Immature natural killer cell (primary cell): ENCODE measurements at regions not wholly inside any gene's neighbourhood (a gene's known extent, or its start where the extent isn't known, plus 50 kb on each side); places are given as distances from the start of the nearest gene placed in this dataset.
A peak's percentile ranks its signal among the peaks of the same experiment; 100 is the strongest.

Experiments used
- DNase-seq, 3 donors: peaks; one replicate each; pipeline ENCODE4 v3.0.0; 2022; ENCODE audit warnings: mixed read lengths in 1 of 3
- H3K27ac Mint-ChIP-seq, 6 donors: one replicate each; pipeline ENCODE4 v1.8.0; 2020; ENCODE audit warnings: mixed read lengths in 6 of 6, mild to moderate bottlenecking in 5 of 6, inconsistent platforms in 4 of 6, moderate library complexity in 3 of 6
- H3K27me3 Mint-ChIP-seq, 3 donors: one replicate each; pipeline ENCODE4 v1.8.0; 2020 to 2021; ENCODE audit warnings: low read depth in 3 of 3, mild to moderate bottlenecking in 3 of 3, mixed read lengths in 3 of 3, moderate library complexity in 3 of 3, inconsistent platforms in 1 of 3
- H3K36me3 Mint-ChIP-seq, 3 donors: one replicate each; pipeline ENCODE4 v1.8.0; 2020; ENCODE audit warnings: mixed read lengths in 3 of 3, inconsistent platforms in 2 of 3, mild to moderate bottlenecking in 2 of 3
- H3K4me1 Mint-ChIP-seq, 2 donors: one replicate each; pipeline ENCODE4 v1.8.0; 2020; ENCODE audit warnings: inconsistent platforms in 2 of 2, mild to moderate bottlenecking in 2 of 2, mixed read lengths in 2 of 2, moderate library complexity in 1 of 2
- H3K4me3 Mint-ChIP-seq, 5 donors: one replicate each; pipeline ENCODE4 v1.8.0; 2020; ENCODE audit warnings: mild to moderate bottlenecking in 5 of 5, mixed read lengths in 5 of 5, inconsistent platforms in 3 of 5, moderate library complexity in 3 of 5
- H3K9me3 Mint-ChIP-seq, 6 donors: one replicate each; pipeline ENCODE4 v1.8.0; 2020; ENCODE audit warnings: mild to moderate bottlenecking in 6 of 6, mixed read lengths in 6 of 6, inconsistent platforms in 4 of 6, moderate library complexity in 3 of 6

DNA sequence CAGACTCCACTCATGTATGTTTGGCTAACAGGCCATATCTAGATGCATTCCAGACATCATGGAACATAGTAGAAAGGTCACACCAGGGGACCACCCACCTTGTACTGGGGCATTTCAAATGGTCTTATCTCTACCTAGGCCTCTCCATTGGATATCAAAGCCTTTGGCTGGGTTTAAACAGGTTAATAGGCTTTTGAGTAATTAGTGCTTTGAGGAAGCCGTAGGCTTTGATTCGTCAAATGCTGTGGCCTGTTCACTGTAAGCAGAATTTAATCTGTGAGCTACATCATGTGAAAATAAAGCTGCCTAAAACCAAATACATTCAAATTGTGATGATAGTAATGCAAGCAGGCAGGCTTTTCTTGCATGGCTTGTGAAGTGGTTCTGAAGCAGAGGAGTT, 129.5 kb downstream of the ST8SIA2 start:
- no peak overlapping the region for H3K27ac Mint-ChIP-seq
- H3K9me3 Mint-ChIP-seq: no peaks in the 10 kb centered on the region
- no peak overlapping the region for H3K4me3 Mint-ChIP-seq
- H3K4me1 Mint-ChIP-seq: peaks cover 0 to 2% of the 10 kb centered on the region in 2 donors
- no peak for DNase-seq
- peaks cover 2 to 9% (median 4%) of the 10 kb centered on the region in 3 donors for H3K27me3 Mint-ChIP-seq
- no peaks in the 10 kb centered on the region for H3K36me3 Mint-ChIP-seq

DNA sequence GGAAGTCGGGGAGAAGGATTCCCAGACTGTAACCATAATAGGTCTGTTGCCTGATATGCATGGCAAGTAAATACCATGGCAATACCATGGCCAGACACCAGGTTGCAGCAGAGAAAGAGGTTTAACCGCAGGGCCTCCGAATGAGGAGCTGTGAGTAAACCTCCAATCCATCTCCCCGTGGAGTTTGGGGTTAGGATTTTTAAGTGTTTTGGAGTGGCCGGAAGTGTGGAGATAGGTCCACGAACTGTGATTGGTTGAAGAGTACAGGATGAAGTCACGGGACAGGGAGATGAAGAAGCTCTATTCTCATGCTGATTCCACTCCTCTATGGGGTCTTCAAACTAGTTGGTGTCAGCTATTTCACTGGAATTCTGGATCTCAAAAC, 127.9 kb downstream of the ST8SIA2 start:
- H3K4me1 Mint-ChIP-seq: peaks cover 0 to 2% of the 10 kb centered on the region in 2 donors

DNA sequence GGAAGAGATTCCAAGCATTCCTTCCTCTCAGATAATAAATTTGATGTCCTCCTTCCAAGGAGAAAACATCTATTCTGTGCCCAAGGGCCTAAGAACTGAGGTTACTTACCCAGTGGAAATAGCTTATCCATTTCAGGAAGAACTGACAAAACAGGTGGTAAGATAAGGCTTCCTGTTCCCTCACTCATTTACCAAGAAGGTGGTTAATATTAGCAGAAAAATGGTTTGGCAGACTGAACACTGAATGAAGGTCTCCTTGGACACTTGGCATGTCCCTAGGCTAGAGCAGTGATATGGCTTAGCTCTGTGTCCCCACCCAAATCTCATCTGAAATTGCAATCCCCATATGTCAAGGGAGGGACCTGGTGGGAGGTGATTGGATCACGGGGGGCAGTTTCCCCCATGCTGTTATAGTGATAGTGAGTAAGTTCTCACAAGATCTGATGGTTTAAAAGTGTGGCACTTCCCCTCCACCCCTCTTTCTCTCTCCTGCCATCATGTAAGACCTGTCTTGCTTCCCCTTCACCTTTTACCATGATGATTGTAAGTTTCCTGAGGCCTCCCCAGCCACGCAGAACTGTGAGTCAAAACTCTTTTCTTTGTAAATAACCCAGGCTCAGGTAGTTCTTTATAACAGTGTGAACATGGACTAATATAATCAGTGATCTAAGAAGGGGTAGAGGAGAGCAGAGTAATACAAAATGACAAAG, 127.4 kb downstream of the ST8SIA2 start:
- H3K9me3 Mint-ChIP-seq: no peaks in the 10 kb centered on the region
- peaks cover 0 to 2% of the 10 kb centered on the region in 2 donors for H3K4me1 Mint-ChIP-seq
- H3K27me3 Mint-ChIP-seq: peaks cover 2 to 3% (median 2%) of the 10 kb centered on the region in 3 donors
- no peak overlapping the region for H3K4me3 Mint-ChIP-seq
- H3K36me3 Mint-ChIP-seq: no peaks in the 10 kb centered on the region
- no peak for DNase-seq
- no peak overlapping the region for H3K27ac Mint-ChIP-seq

More for the DNA sequence above, 127.9 kb downstream of the ST8SIA2 start:
- H3K27ac Mint-ChIP-seq: no peak overlapping the region
- no peak overlapping the region for H3K4me3 Mint-ChIP-seq
- DNase-seq: peak in 2 of 3 donors; percentile 1 to 2
- H3K9me3 Mint-ChIP-seq: no peaks in the 10 kb centered on the region
- H3K27me3 Mint-ChIP-seq: peaks cover 2 to 4% (median 3%) of the 10 kb centered on the region in 3 donors
- H3K36me3 Mint-ChIP-seq: no peaks in the 10 kb centered on the region

DNA sequence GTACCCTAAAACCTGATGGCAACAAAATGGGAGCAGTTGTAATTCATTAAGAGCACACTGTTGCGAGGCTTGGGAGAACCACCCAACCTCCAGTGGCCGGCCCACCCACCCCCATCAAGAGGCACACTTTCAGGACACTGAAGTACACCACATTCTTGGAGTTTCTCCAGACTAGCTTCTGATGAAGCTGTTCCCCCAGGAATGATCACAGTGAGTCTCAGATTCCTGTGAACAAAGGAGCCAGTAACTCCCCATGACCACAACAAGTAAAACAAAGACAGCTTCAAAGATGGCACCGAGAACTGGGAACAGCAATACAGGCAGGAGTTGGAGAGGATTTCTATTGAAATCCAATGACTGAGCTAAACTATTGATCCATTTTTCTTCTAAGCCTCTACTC, 126.0 kb downstream of the ST8SIA2 start:
- no peaks in the 10 kb centered on the region for H3K36me3 Mint-ChIP-seq

More for the DNA sequence above, 126.0 kb downstream of the ST8SIA2 start:
- no peak overlapping the region for H3K27ac Mint-ChIP-seq
- no peaks in the 10 kb centered on the region for H3K9me3 Mint-ChIP-seq
- H3K27me3 Mint-ChIP-seq: peaks cover 0 to 2% (median 2%) of the 10 kb centered on the region in 3 donors
- DNase-seq: no peak
- H3K4me1 Mint-ChIP-seq: peaks cover 0 to 2% of the 10 kb centered on the region in 2 donors
- no peak overlapping the region for H3K4me3 Mint-ChIP-seq
